WTC11 (cell line): ENCODE measurements at regions not wholly inside any gene's neighbourhood (a gene's known extent, or its start where the extent isn't known, plus 50 kb on each side); places are given as distances from the start of the nearest gene placed in this dataset.

Experiments used
- ATAC-seq: fragments of 200-7000 bp; cut with Tn5 transposase; 2 replicates; pipeline ENCODE4 v1.10.0; 2021; ENCODE audit warnings: mild to moderate bottlenecking, moderate library complexity
- CTCF ChIA-PET: fragments of 300-600 bp; sonication (Branson Sonifier 250); formaldehyde crosslinking; loops from one replicate; lab custom pipeline; 2021; ENCODE audit warnings: antibody characterized with exemption; lab: Charles Lee
- POLR2A ChIA-PET: fragments of 350-600 bp; sonication (Branson Sonifier 250); formaldehyde crosslinking; loops from one replicate; lab custom pipeline; 2021; ENCODE audit warnings: antibody characterized with exemption; lab: Charles Lee
- DNase-seq: peaks from one replicate; pipeline ENCODE4 v3.0.0; 2021; ENCODE audit warnings: low spot score
- H3K27ac Mint-ChIP-seq: 2 replicates; pipeline ENCODE4 v1.8.0; 2021; ENCODE audit warnings: mixed read lengths
- H3K27me3 Mint-ChIP-seq: 2 replicates; pipeline ENCODE4 v1.8.0; 2021; ENCODE audit warnings: low read depth, mild to moderate bottlenecking, moderate library complexity, mixed read lengths
- H3K36me3 Mint-ChIP-seq: 2 replicates; pipeline ENCODE4 v1.8.0; 2021; ENCODE audit warnings: mixed read lengths
- H3K4me1 Mint-ChIP-seq: 2 replicates; pipeline ENCODE4 v1.8.0; 2022; ENCODE audit warnings: mixed read lengths
- H3K4me3 Mint-ChIP-seq: 2 replicates; pipeline ENCODE4 v1.8.0; 2021; ENCODE audit warnings: mild to moderate bottlenecking, moderate library complexity, mixed read lengths
- H3K9me3 Mint-ChIP-seq: 2 replicates; pipeline ENCODE4 v1.8.0; 2021; ENCODE audit warnings: mixed read lengths
- ATF2 ChIP-seq: sonication (generic); formaldehyde crosslinking; IDR thresholded peaks from 2 replicates; pipeline ENCODE4 v1.8.1; 2022; ENCODE audit warnings: low read depth, missing genetic modification reagents, borderline replicate concordance
- ATF6 ChIP-seq: sonication (generic); formaldehyde crosslinking; IDR thresholded peaks from 2 replicates; pipeline ENCODE4 v1.8.1; 2023; ENCODE audit warnings: mild to moderate bottlenecking, missing genetic modification reagents
- CBFB ChIP-seq: sonication (generic); formaldehyde crosslinking; IDR thresholded peaks from 2 replicates; pipeline ENCODE4 v1.8.1; 2022; ENCODE audit warnings: mild to moderate bottlenecking, low read depth, missing genetic modification reagents
- CREM ChIP-seq: sonication (generic); formaldehyde crosslinking; IDR thresholded peaks from 2 replicates; pipeline ENCODE4 v1.8.1; 2022; ENCODE audit warnings: mild to moderate bottlenecking, missing genetic modification reagents, moderate library complexity
- FOXJ3 ChIP-seq: sonication (generic); formaldehyde crosslinking; IDR thresholded peaks from 2 replicates; pipeline ENCODE4 v1.9.0; 2021; ENCODE audit warnings: missing genetic modification reagents, mild to moderate bottlenecking, borderline replicate concordance
- IRF2 ChIP-seq: sonication (generic); formaldehyde crosslinking; IDR thresholded peaks from 2 replicates; pipeline ENCODE4 v1.8.0; 2022; ENCODE audit warnings: low read depth, missing genetic modification reagents, borderline replicate concordance
- KAT7 ChIP-seq: sonication (generic); formaldehyde crosslinking; IDR thresholded peaks from 2 replicates; pipeline ENCODE4 v1.8.1; 2023; ENCODE audit warnings: missing genetic modification reagents, mild to moderate bottlenecking, borderline replicate concordance
- NFE2L1 ChIP-seq: sonication (generic); formaldehyde crosslinking; IDR thresholded peaks from 2 replicates; pipeline ENCODE4 v1.8.1; 2023; ENCODE audit warnings: missing genetic modification reagents
- NFYB ChIP-seq: sonication (generic); formaldehyde crosslinking; conservative IDR thresholded peaks from 2 replicates; pipeline ENCODE4 v1.8.0; 2022; ENCODE audit warnings: low read depth, missing genetic modification reagents
- NR3C1 ChIP-seq: sonication (generic); formaldehyde crosslinking; conservative IDR thresholded peaks from 2 replicates; pipeline ENCODE4 v1.8.1; 2023; ENCODE audit warnings: low read depth, mild to moderate bottlenecking, missing genetic modification reagents
- PRDM15 ChIP-seq: sonication (generic); formaldehyde crosslinking; IDR thresholded peaks from 2 replicates; pipeline ENCODE4 v1.8.0; 2022; ENCODE audit warnings: missing genetic modification reagents
- PRRX2 ChIP-seq: fragments of 250-450 bp; sonication (Bioruptor Pico); IDR thresholded peaks from 2 replicates; pipeline ENCODE4 v1.8.0; 2021; ENCODE audit warnings: mild to moderate bottlenecking
- RORB ChIP-seq: fragments of 250-450 bp; sonication (Bioruptor Pico); IDR thresholded peaks from 2 replicates; pipeline ENCODE4 v1.9.0; 2021; ENCODE audit warnings: mild to moderate bottlenecking
- SMAD3 ChIP-seq: sonication (generic); formaldehyde crosslinking; IDR thresholded peaks from 2 replicates; pipeline ENCODE4 v1.8.0; 2022; ENCODE audit warnings: missing genetic modification reagents, mild to moderate bottlenecking, borderline replicate concordance
- SMAD4 ChIP-seq: sonication (generic); formaldehyde crosslinking; IDR thresholded peaks from 2 replicates; pipeline ENCODE4 v1.8.0; 2022; ENCODE audit warnings: mild to moderate bottlenecking, missing genetic modification reagents
- TEAD1 ChIP-seq: sonication (generic); formaldehyde crosslinking; IDR thresholded peaks from 2 replicates; pipeline ENCODE4 v1.8.0; 2022; ENCODE audit warnings: mild to moderate bottlenecking, missing genetic modification reagents
- USF1 ChIP-seq: sonication (generic); formaldehyde crosslinking; IDR thresholded peaks from 2 replicates; pipeline ENCODE4 v1.8.0; 2022; ENCODE audit warnings: mild to moderate bottlenecking, missing genetic modification reagents
- ZBTB21 ChIP-seq: sonication (generic); formaldehyde crosslinking; IDR thresholded peaks from 2 replicates; pipeline ENCODE4 v1.8.1; 2023; ENCODE audit warnings: mild to moderate bottlenecking, missing genetic modification reagents, borderline replicate concordance
- ZMAT4 ChIP-seq: fragments of 250-450 bp; sonication (Bioruptor Pico); IDR thresholded peaks from 2 replicates; pipeline ENCODE4 v1.9.0; 2021; ENCODE audit warnings: mild to moderate bottlenecking
- ZNF138 ChIP-seq: sonication (generic); formaldehyde crosslinking; conservative IDR thresholded peaks from 2 replicates; pipeline ENCODE4 v1.8.1; 2022; ENCODE audit warnings: mild to moderate bottlenecking, moderate library complexity, missing genetic modification reagents
- ZNF263 ChIP-seq: sonication (generic); formaldehyde crosslinking; IDR thresholded peaks from 2 replicates; pipeline ENCODE4 v1.8.1; 2022; ENCODE audit warnings: low read depth, mild to moderate bottlenecking, moderate library complexity, missing genetic modification reagents
- ZNF317 ChIP-seq: sonication (generic); formaldehyde crosslinking; IDR thresholded peaks from 2 replicates; pipeline ENCODE4 v1.8.1; 2023; ENCODE audit warnings: low read depth, mild to moderate bottlenecking, moderate library complexity, missing genetic modification reagents, borderline replicate concordance
- ZNF396 ChIP-seq: fragments of 250-450 bp; sonication (Bioruptor Pico); IDR thresholded peaks from 2 replicates; pipeline ENCODE4 v1.8.0; 2021; ENCODE audit warnings: mild to moderate bottlenecking, moderate library complexity, borderline replicate concordance
- ZNF416 ChIP-seq: fragments of 250-450 bp; sonication (Bioruptor Pico); IDR thresholded peaks from 2 replicates; pipeline ENCODE4 v1.9.0; 2021; ENCODE audit warnings: mild to moderate bottlenecking, inconsistent platforms
- ZNF512 ChIP-seq: sonication (generic); formaldehyde crosslinking; IDR thresholded peaks from 2 replicates; pipeline ENCODE4 v1.8.1; 2022; ENCODE audit warnings: missing genetic modification reagents, borderline replicate concordance
- ZNF671 ChIP-seq: fragments of 250-450 bp; sonication (Bioruptor Pico); IDR thresholded peaks from 2 replicates; pipeline ENCODE4 v1.8.0; 2021; ENCODE audit warnings: mild to moderate bottlenecking

- Mint-ChIP-seq H3K4me1 (peaks cover 14% of the 10 kb centered on the region), H3K27ac (no peak overlapping the region), H3K4me3 (no peak overlapping the region), H3K9me3 (no peaks in the 10 kb centered on the region), H3K36me3 (no peaks in the 10 kb centered on the region), H3K27me3 (peaks cover 8% of the 10 kb centered on the region; the same call in 1 of the 2 replicates)
- ChIA-PET POLR2A (no interaction called here), CTCF (interaction anchor here (0.6 to 1.3 kb wide), 2 partner anchors 16 to 107 kb away, joined by 3 to 4 read pairs; no protein-coding TSS in a partner anchor)
- no peak for TF ChIP-seq ZMAT4 (CRISPR knock-in tag)
- no peak for TF ChIP-seq ZNF396 (CRISPR knock-in tag)
- no peak for TF ChIP-seq ZNF671 (CRISPR knock-in tag)
- TF ChIP-seq ZNF138 (CRISPR knock-in tag): no peak
- TF ChIP-seq ZNF317: no peak
- TF ChIP-seq ZNF416: no peak
- TF ChIP-seq NFYB (CRISPR knock-in tag): no peak
- no peak for TF ChIP-seq ZNF263 (CRISPR knock-in tag)
- no peak for TF ChIP-seq NR3C1 (CRISPR knock-in tag)
- TF ChIP-seq PRRX2 (CRISPR knock-in tag): no peak
- no peak for TF ChIP-seq NFE2L1
- no peak; the same call in 1 of the 2 replicates for ATAC-seq
- no peak for DNase-seq
Observed at GRCh38 chr7:26476271-26476670, 184.6 kb downstream of the SNX10 start.

- Mint-ChIP-seq H3K4me1 (peaks cover 14% of the 10 kb centered on the region), H3K9me3 (no peaks in the 10 kb centered on the region), H3K27ac (no peak overlapping the region), H3K4me3 (no peak overlapping the region), H3K36me3 (no peaks in the 10 kb centered on the region), H3K27me3 (peaks cover 8% of the 10 kb centered on the region; the same call in 1 of the 2 replicates)
- no peak for ATAC-seq
- DNase-seq: no peak
- POLR2A ChIA-PET: no interaction called here
- CTCF ChIA-PET: no interaction called here
- TF ChIP-seq CREM (no peak), ZNF138 (CRISPR knock-in tag) (no peak), SMAD4 (CRISPR knock-in tag) (no peak), ZNF416 (no peak), USF1 (no peak), ATF2 (CRISPR knock-in tag) (no peak), ATF6 (no peak), FOXJ3 (CRISPR knock-in tag) (no peak), ZNF512 (CRISPR knock-in tag) (no peak), PRDM15 (CRISPR knock-in tag) (no peak), NR3C1 (CRISPR knock-in tag) (no peak), SMAD3 (no peak), KAT7 (CRISPR knock-in tag) (no peak), TEAD1 (CRISPR knock-in tag) (no peak), RORB (CRISPR knock-in tag) (no peak), PRRX2 (CRISPR knock-in tag) (no peak), ZBTB21 (no peak), CBFB (CRISPR knock-in tag) (no peak), IRF2 (no peak)
Observed at GRCh38 chr7:26477381-26477990, 185.8 kb downstream of the SNX10 start.
